KMS-11 (cell line): ENCODE measurements at regions not wholly inside any gene's neighbourhood (a gene's known extent, or its start where the extent isn't known, plus 50 kb on each side); places are given as distances from the start of the nearest gene placed in this dataset.

Experiments
- H2AFZ ChIP-seq: fragments of 200-600 bp; sonication (generic); 2 replicates; pipeline ENCODE4 v1.6.1; 2016; ENCODE audit warnings: antibody characterized with exemption, mixed run types, low read depth
- H3K27ac ChIP-seq: fragments of 200-600 bp; sonication (generic); 2 replicates; pipeline ENCODE4 v1.6.1; 2016; ENCODE audit warnings: mild to moderate bottlenecking, mixed run types
- H3K27me3 ChIP-seq: fragments of 200-600 bp; sonication (generic); 2 replicates; pipeline ENCODE4 v1.6.1; 2017; ENCODE audit warnings: mild to moderate bottlenecking, low read depth, mixed run types, moderate library complexity; ENCODE audit not compliant: insufficient read depth
- H3K36me3 ChIP-seq: fragments of 200-600 bp; sonication (generic); 2 replicates; pipeline ENCODE4 v1.6.1; 2017; ENCODE audit warnings: mild to moderate bottlenecking, mixed run types; ENCODE audit not compliant: insufficient read depth
- H3K4me1 ChIP-seq: fragments of 200-600 bp; sonication (generic); 2 replicates; pipeline ENCODE4 v1.6.1; 2016; ENCODE audit warnings: mild to moderate bottlenecking, low read depth, mixed run types; ENCODE audit not compliant: poor library complexity, severe bottlenecking
- H3K4me2 ChIP-seq: fragments of 200-600 bp; sonication (generic); 2 replicates; pipeline ENCODE4 v1.7.0; 2016; ENCODE audit warnings: mild to moderate bottlenecking, mixed run types
- H3K4me3 ChIP-seq: fragments of 200-600 bp; sonication (generic); IDR thresholded peaks from 2 replicates; pipeline ENCODE4 v1.6.1; 2017; ENCODE audit warnings: low read depth, low read length, mixed read lengths; ENCODE audit not compliant: insufficient read depth
- H3K79me2 ChIP-seq: fragments of 200-600 bp; sonication (generic); 2 replicates; pipeline ENCODE4 v1.6.1; 2016; ENCODE audit warnings: low read depth, mixed run types; ENCODE audit not compliant: insufficient read depth
- H3K9ac ChIP-seq: fragments of 200-600 bp; sonication (generic); 2 replicates; pipeline ENCODE4 v1.6.1; 2016; ENCODE audit warnings: mild to moderate bottlenecking, mixed run types
- H4K20me1 ChIP-seq: fragments of 200-600 bp; sonication (generic); 2 replicates; pipeline ENCODE4 v1.6.1; 2016; ENCODE audit warnings: mild to moderate bottlenecking, mixed run types; ENCODE audit not compliant: insufficient read depth
- TF ChIP-seq, protein P1 (sequence below): fragments of 200-600 bp; sonication (generic); conservative IDR thresholded peaks from 2 replicates; pipeline ENCODE4 v1.6.1; 2017; ENCODE audit warnings: low read depth, mild to moderate bottlenecking, antibody characterized with exemption, low read length, moderate library complexity, mixed read lengths

DNA sequence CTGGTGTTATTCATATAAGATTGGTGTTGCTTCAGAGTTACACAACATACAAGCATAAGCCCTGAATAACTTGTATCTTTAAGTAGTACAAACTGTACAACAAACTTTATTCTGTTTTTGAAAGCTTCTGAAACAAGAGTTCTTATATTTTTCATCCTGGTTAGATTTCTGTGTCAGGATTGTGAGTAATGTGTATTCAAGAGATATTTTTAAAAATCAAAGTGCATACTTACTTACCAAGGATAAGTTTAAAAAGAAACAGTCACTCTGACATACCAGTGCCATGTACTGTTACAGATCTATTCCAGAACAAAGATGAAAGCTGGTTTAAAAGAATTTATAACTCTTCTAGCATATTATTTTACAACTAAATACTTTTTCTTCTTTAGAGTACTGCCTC is 755.1 kb downstream of the ZPLD1 start:
- Histone ChIP-seq H3K27ac (no peak overlapping the region), H3K4me2 (no peak overlapping the region), H3K27me3 (no peaks in the 10 kb centered on the region), H2AFZ (no peak overlapping the region), H3K4me1 (no peaks in the 10 kb centered on the region), H3K9ac (no peak overlapping the region), H3K4me3 (no peak overlapping the region), H3K79me2 (no peaks in the 10 kb centered on the region), H4K20me1 (no peaks in the 10 kb centered on the region; the same call in 1 of the 2 replicates), H3K36me3 (no peaks in the 10 kb centered on the region)
- TF ChIP-seq, protein P1, sequence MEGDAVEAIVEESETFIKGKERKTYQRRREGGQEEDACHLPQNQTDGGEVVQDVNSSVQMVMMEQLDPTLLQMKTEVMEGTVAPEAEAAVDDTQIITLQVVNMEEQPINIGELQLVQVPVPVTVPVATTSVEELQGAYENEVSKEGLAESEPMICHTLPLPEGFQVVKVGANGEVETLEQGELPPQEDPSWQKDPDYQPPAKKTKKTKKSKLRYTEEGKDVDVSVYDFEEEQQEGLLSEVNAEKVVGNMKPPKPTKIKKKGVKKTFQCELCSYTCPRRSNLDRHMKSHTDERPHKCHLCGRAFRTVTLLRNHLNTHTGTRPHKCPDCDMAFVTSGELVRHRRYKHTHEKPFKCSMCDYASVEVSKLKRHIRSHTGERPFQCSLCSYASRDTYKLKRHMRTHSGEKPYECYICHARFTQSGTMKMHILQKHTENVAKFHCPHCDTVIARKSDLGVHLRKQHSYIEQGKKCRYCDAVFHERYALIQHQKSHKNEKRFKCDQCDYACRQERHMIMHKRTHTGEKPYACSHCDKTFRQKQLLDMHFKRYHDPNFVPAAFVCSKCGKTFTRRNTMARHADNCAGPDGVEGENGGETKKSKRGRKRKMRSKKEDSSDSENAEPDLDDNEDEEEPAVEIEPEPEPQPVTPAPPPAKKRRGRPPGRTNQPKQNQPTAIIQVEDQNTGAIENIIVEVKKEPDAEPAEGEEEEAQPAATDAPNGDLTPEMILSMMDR: no peak

DNA sequence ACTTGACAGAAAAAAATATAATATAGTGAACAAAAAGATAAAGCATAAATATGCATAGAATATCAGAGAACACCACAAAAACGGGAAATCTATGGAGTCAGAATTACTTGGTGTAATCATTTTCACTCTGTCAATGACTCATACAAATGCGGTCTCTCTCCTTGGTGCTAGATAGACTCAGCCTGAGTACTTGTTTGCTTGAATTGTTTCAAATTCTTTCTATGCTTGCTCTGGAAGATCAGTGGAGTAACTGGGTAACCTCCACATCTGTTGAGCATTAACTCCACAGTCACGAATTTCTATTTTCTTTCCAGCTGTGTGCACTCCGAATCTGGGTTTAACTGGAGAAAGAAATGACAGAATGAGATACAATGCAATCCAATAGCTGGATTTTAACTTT is 760.4 kb downstream of the ZPLD1 start:
- no peak overlapping the region for H3K4me2 ChIP-seq
- H4K20me1 ChIP-seq: no peaks in the 10 kb centered on the region; the same call in 1 of the 2 replicates
- H3K27me3 ChIP-seq: no peaks in the 10 kb centered on the region
- H3K79me2 ChIP-seq: no peaks in the 10 kb centered on the region
- H3K4me3 ChIP-seq: no peak overlapping the region
- H3K27ac ChIP-seq: no peak overlapping the region
- H3K36me3 ChIP-seq: no peaks in the 10 kb centered on the region
- TF ChIP-seq, protein P1: no peak
- no peak overlapping the region for H2AFZ ChIP-seq
- H3K9ac ChIP-seq: no peak overlapping the region
- no peaks in the 10 kb centered on the region for H3K4me1 ChIP-seq

DNA sequence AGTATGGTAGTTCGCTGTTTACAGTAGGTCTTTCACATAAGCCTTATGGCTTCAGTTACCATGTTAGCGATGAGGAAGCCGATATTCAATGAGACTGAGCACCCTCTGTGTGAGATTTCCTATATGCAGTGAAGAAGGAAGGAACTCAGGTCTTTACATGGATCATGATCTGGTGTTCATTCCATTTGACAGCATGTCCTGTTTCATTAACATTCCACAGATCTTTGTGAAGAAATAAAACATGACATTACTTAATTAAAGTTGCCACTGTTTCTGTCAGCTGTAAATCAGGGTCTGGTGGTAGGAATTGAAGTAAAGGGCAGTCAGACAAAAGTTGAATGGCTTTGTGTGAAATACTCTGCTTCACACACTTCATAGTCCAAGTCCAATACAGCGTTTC is 768.6 kb downstream of the ZPLD1 start:
- H3K4me1 ChIP-seq: no peaks in the 10 kb centered on the region
- H3K4me2 ChIP-seq: no peak overlapping the region
- H3K27me3 ChIP-seq: no peaks in the 10 kb centered on the region
- no peak overlapping the region for H3K4me3 ChIP-seq
- H3K27ac ChIP-seq: no peak overlapping the region
- TF ChIP-seq, protein P1: no peak
- H3K36me3 ChIP-seq: no peaks in the 10 kb centered on the region
- no peak overlapping the region for H2AFZ ChIP-seq
- no peaks in the 10 kb centered on the region for H3K79me2 ChIP-seq
- H3K9ac ChIP-seq: no peak overlapping the region
- no peaks in the 10 kb centered on the region for H4K20me1 ChIP-seq

DNA sequence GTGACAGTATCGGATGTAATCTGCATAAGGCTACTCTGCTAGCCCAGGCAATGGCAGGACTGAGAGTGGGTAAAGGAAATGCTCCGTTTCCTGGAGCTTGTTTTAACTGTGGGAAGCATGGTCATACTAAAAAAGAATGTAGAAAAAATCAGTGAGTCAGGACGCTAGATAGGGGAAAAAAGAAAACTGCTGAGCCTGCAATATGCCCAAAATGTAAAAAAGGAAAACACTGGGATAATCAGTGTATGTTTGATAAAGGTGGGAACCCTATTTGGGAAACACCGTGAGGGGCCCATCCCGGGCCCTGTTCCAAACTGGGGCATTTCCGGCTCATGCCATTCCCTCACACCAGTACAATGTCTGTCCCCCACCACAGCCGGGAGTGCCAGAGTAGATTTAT is 775.8 kb downstream of the ZPLD1 start:
- H3K4me1 ChIP-seq: no peaks in the 10 kb centered on the region
- no peaks in the 10 kb centered on the region for H4K20me1 ChIP-seq
- H3K79me2 ChIP-seq: no peaks in the 10 kb centered on the region
- no peaks in the 10 kb centered on the region for H3K36me3 ChIP-seq
- H3K4me2 ChIP-seq: no peak overlapping the region
- no peak overlapping the region for H3K27ac ChIP-seq
- H3K27me3 ChIP-seq: no peaks in the 10 kb centered on the region
- H3K9ac ChIP-seq: no peak overlapping the region
- no peak overlapping the region for H3K4me3 ChIP-seq
- TF ChIP-seq, protein P1: no peak
- no peak overlapping the region for H2AFZ ChIP-seq
